Testis (tissue), 2 donors: ENCODE measurements at regions not wholly inside any gene's neighbourhood (a gene's known extent, or its start where the extent isn't known, plus 50 kb on each side); places are given as distances from the start of the nearest gene placed in this dataset.

Experiments
- DNase-seq: peaks from one replicate; pipeline ENCODE4 v3.0.0-alpha.2; 2019
- H3K27ac ChIP-seq, 2 donors: fragments of 200-600 bp; sonication (generic); one replicate each; pipeline ENCODE4 v1.5.1; 2019
- H3K27me3 ChIP-seq: fragments of 200-600 bp; sonication (generic); one replicate; pipeline ENCODE4 v1.5.1; 2019
- H3K36me3 ChIP-seq: fragments of 200-600 bp; sonication (generic); one replicate; pipeline ENCODE4 v1.5.1; 2017; ENCODE audit warnings: low read depth; ENCODE audit errors: missing control alignments
- H3K4me1 ChIP-seq: fragments of 200-600 bp; sonication (generic); one replicate; pipeline ENCODE4 v1.5.1; 2019
- H3K4me3 ChIP-seq, 2 donors: fragments of 200-600 bp; sonication (generic); one replicate each; pipeline ENCODE4 v1.5.1; 2017 to 2019
- H3K9me3 ChIP-seq: fragments of 200-600 bp; sonication (generic); one replicate; pipeline ENCODE4 v1.5.1; 2017
- POLR2A ChIP-seq: fragments of 450-650 bp; IDR thresholded peaks from one replicate; pipeline ENCODE4 v1.6.1; 2017; ENCODE audit warnings: antibody characterized with exemption, mild to moderate bottlenecking, moderate library complexity
- WGBS, 2 donors: methylation state at CpG; one replicate each; pipeline ENCODE4 v1.1.5; 2018; 5-methylcytosine and 5-hydroxymethylcytosine counted together
- intact Hi-C: fragments of 100-400 bp; cut with DNase I; formaldehyde crosslinking; loops from one replicate; pipeline ENCODE4 v1.15.1; 2023; ENCODE audit warnings: low total_unique reads
- TF ChIP-seq, protein P1 (sequence below), 3 experiments: fragments of 450-650 bp in 2 of 3; fragments of 200-600 bp in 1 of 3; sonication (generic) in 1 of 3; IDR thresholded peaks; one replicate each; pipeline ENCODE4 v1.5.1; 2016 to 2019; ENCODE audit warnings: antibody characterized with exemption in 3 of 3, mild to moderate bottlenecking in 2 of 3, moderate library complexity in 1 of 3

DNA sequence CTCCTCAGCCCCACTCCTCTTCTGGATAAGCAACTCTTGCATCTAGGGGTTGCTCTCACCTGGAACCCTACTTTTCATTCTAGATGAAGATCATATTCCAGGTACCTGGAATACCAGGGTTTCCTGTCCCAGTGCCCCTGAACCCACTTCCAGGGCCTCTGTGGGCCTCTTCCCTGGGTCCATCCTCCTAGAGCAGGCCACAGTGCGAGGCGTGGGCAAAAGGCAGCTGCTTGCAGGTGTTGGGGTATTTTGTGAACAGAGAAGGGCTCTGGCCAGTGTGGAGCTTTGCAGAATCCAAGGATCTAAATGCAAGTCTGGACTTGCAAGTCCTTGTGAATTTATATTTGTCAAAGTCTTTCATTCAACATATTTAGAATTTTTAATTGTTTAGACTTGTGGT, 240.4 kb upstream of the POU3F1 start:
- H3K27ac ChIP-seq = no peak overlapping the region
- DNase-seq = no peak

DNA sequence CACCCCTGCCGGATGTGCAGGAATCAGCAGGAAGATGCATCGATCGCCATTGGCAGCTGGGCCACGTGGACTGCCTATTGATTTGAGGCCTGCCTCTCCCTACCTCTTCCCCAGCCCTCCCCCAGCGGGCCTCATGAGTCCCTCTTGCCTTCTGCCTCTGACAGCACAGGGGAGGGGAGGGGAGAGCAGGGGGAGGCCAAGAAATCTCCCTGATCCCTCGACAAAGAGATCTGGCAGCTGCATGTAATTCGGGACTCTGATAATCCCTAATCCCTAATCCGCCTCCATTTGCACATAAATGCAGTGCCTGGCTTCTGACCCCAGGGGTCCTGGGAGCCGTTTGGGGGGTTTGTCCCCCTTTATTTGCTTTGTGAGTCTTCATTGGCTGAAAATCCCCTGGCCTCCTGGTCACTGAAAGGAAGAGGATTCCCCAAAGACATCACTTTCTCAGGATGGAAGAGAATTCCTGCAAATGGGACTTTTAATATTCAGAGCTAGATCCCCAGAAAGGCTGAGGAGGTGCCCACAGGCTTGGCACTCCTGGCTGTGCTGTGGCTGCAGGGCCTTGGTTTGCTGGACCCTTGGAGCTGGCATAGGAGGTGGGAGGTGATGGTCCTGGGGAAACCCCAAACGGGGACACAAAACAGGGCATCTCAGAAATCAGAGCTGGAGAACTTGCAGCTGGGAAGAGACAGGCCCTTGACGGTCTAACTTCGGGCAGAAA, 239.4 kb upstream of the POU3F1 start:
- Histone ChIP-seq H3K27ac (no peak overlapping the region), H3K4me3 (no peak overlapping the region), H3K27me3 (no peaks in the 10 kb centered on the region), H3K9me3 (no peaks in the 10 kb centered on the region), H3K4me1 (peaks cover 4% of the 10 kb centered on the region), H3K36me3 (no peaks in the 10 kb centered on the region)
- no peak for DNase-seq
- no peak for TF ChIP-seq POLR2A
- TF ChIP-seq, protein P1, sequence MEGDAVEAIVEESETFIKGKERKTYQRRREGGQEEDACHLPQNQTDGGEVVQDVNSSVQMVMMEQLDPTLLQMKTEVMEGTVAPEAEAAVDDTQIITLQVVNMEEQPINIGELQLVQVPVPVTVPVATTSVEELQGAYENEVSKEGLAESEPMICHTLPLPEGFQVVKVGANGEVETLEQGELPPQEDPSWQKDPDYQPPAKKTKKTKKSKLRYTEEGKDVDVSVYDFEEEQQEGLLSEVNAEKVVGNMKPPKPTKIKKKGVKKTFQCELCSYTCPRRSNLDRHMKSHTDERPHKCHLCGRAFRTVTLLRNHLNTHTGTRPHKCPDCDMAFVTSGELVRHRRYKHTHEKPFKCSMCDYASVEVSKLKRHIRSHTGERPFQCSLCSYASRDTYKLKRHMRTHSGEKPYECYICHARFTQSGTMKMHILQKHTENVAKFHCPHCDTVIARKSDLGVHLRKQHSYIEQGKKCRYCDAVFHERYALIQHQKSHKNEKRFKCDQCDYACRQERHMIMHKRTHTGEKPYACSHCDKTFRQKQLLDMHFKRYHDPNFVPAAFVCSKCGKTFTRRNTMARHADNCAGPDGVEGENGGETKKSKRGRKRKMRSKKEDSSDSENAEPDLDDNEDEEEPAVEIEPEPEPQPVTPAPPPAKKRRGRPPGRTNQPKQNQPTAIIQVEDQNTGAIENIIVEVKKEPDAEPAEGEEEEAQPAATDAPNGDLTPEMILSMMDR (IDR thresholded peaks at IDR 0.05) = no peak
- 71 to 74% methylated on average over 12 of the region's 12 CpGs for WGBS, 2 donors
- intact Hi-C loops = no loop called here

More for the DNA sequence above, 240.4 kb upstream of the POU3F1 start:
- Histone ChIP-seq H3K36me3 (no peaks in the 10 kb centered on the region), H3K9me3 (no peaks in the 10 kb centered on the region), H3K4me1 (peaks cover 4% of the 10 kb centered on the region), H3K27me3 (no peaks in the 10 kb centered on the region), H3K4me3 (no peak overlapping the region)
- intact Hi-C loops = no loop called here
- WGBS, 2 donors = 92 to 100% methylated on average over 2 of the region's 2 CpGs
- TF ChIP-seq, protein P1 (IDR thresholded peaks at IDR 0.05) = no peak
- no peak for TF ChIP-seq POLR2A

DNA sequence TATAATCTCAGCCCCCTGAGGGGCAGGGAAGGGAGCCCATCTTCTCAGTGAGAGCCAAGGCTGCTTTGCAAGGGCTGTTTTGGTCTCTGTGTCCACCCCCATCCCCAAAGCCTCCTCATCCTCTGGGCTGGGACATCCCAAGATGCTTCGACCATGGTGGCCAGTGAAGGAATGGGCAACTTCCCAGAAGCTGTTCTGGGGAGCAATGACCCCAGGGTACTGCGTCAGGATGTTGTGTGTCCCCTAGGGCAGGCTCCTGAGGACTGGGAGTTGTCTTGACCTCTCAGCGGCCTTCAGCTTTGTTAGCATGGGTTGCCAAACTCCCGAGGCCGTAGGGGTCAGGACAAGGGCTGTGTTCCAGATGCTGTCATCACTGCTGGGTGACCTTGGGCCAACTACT, 238.4 kb upstream of the POU3F1 start:
- WGBS, 2 donors = 23 to 49% methylated on average over 5 of the region's 5 CpGs
- Histone ChIP-seq H3K4me3 (no peak overlapping the region), H3K27me3 (no peaks in the 10 kb centered on the region), H3K4me1 (peaks cover 4% of the 10 kb centered on the region), H3K27ac (no peak overlapping the region), H3K36me3 (no peaks in the 10 kb centered on the region), H3K9me3 (no peaks in the 10 kb centered on the region)
- intact Hi-C loops = no loop called here
- no peak for DNase-seq
- TF ChIP-seq, protein P1 (IDR thresholded peaks at IDR 0.05) = no peak
- no peak for TF ChIP-seq POLR2A

DNA sequence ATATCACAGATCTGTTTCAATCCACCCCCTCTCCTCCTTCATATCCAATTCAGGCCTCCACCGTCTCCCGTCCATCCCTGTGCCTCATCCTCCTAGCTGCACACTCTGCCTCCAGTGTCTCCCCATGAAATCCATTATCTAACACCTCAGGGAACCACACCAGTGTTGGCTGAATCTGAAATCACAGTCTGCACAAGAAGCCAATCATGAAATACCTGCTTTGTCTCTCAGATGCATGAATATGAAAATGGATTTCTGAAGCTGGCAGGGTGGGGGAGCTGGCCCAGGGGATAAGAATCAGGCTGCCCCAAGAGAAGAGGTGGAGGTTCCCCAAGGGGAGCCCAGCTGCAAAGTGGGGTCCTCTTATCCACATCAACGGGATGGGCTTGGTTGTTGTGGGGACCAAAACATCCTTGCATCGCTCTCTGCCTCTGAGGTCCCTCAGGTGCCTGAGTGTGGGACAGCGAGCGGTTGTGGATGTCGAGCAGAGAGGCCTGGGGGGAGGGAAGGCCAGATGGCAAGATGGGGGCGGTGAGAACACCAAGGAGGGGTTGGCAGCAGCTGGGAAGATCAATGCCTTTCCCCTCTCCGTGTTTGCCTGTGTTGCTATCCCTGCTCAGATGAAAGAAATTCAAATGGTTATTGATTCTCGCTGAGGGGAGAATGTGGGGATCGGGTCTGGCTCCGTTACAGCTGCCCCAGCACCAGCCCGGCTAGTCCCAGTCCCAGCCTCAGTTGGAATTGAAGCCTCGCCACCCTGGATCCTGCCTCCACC, 237.3 kb upstream of the POU3F1 start:
- H3K4me1 ChIP-seq = peaks cover 4% of the 10 kb centered on the region
- TF ChIP-seq, protein P1 (IDR thresholded peaks at IDR 0.05) = no peak
- no peak for TF ChIP-seq POLR2A
- no peaks in the 10 kb centered on the region for H3K27me3 ChIP-seq
- no peak overlapping the region for H3K4me3 ChIP-seq
- intact Hi-C loops = no loop called here
- no peak overlapping the region for H3K27ac ChIP-seq
- no peaks in the 10 kb centered on the region for H3K9me3 ChIP-seq
- WGBS, 2 donors = 77 to 83% methylated on average over 13 to 14 of the region's 14 CpGs
- H3K36me3 ChIP-seq = no peaks in the 10 kb centered on the region
- no peak for DNase-seq
